IMR-90 (cell line): ENCODE measurements at regions not wholly inside any gene's neighbourhood (a gene's known extent, or its start where the extent isn't known, plus 50 kb on each side); places are given as distances from the start of the nearest gene placed in this dataset.

Experiments
- ATAC-seq: fragments of 200-7000 bp; cut with Tn5 transposase; 2 replicates; pipeline ENCODE4 v1.9.1; 2020; ENCODE audit warnings: low read depth, mild to moderate bottlenecking, moderate library complexity
- BruUV-seq: library from RNA; stranded (reverse); fragments of 400-500 nt; replicated peaks from 2 replicates; lab custom pipeline; 2021; lab: Mats Ljungman, UMichigan
- CTCF ChIA-PET: fragments of 300-600 bp; formaldehyde crosslinking; extraction: SDS; loops from one replicate; lab custom pipeline; 2021; ENCODE audit warnings: antibody characterized with exemption; lab: Yijun Ruan, JAX
- POLR2A ChIA-PET: fragments of 300-600 bp; sonication (Branson Sonifier 250); formaldehyde crosslinking; loops from one replicate; lab custom pipeline; 2022; ENCODE audit warnings: antibody characterized with exemption; ENCODE audit not compliant: unreplicated experiment; lab: Charles Lee
- DNase-seq: peaks from one replicate; pipeline ENCODE4 v3.0.0; 2013
- H2AFZ ChIP-seq: replicated peaks from 2 replicates; pipeline ENCODE3; 2013; ENCODE audit warnings: low read length, mild to moderate bottlenecking; ENCODE audit not compliant: poor library complexity
- H2AK5ac ChIP-seq: 2 replicates; pipeline ENCODE4 v1.6.1; 2013; ENCODE audit warnings: low read depth, low read length, inconsistent platforms
- H2AK9ac ChIP-seq: replicated peaks from 2 replicates; pipeline ENCODE3; 2013; ENCODE audit warnings: mild to moderate bottlenecking, low read depth, low read length, moderate library complexity; ENCODE audit not compliant: poor library complexity
- H2BK120ac ChIP-seq: 2 replicates; pipeline ENCODE4 v1.6.1; 2013; ENCODE audit warnings: low read depth, low read length, inconsistent platforms
- H2BK15ac ChIP-seq: 3 replicates; pipeline ENCODE4 v1.6.1; 2013; ENCODE audit warnings: low read depth, low read length, inconsistent platforms
- H2BK20ac ChIP-seq: 2 replicates; pipeline ENCODE4 v1.6.1; 2013; ENCODE audit warnings: low read depth, mild to moderate bottlenecking, inconsistent platforms, low read length, moderate library complexity
- H2BK5ac ChIP-seq: 2 replicates; pipeline ENCODE4 v1.6.1; 2013; ENCODE audit warnings: mild to moderate bottlenecking, low read depth, low read length, inconsistent platforms; ENCODE audit not compliant: poor library complexity, severe bottlenecking
- H3K14ac ChIP-seq: replicated peaks from 2 replicates; pipeline ENCODE4 v1.6.1; 2013; ENCODE audit warnings: low read depth, low read length, inconsistent platforms
- H3K18ac ChIP-seq: 2 replicates; pipeline ENCODE4 v1.6.1; 2013; ENCODE audit warnings: low read depth, low read length, control low read depth
- H3K23ac ChIP-seq: 2 replicates; pipeline ENCODE4 v1.6.1; 2013; ENCODE audit warnings: low read depth, low read length, inconsistent platforms
- H3K27ac ChIP-seq: 2 replicates; pipeline ENCODE4 v1.5.1; 2013; ENCODE audit warnings: mild to moderate bottlenecking, control low read depth, low read length; ENCODE audit not compliant: insufficient read depth
- H3K27me3 ChIP-seq: 2 replicates; pipeline ENCODE4 v1.6.1; 2013; ENCODE audit warnings: low read length; ENCODE audit not compliant: control insufficient read depth, insufficient read depth
- H3K36me3 ChIP-seq: 2 replicates; pipeline ENCODE4 v1.6.1; 2013; ENCODE audit warnings: low read length, mixed read lengths; ENCODE audit not compliant: control insufficient read depth, insufficient read depth
- H3K4ac ChIP-seq: 2 replicates; pipeline ENCODE4 v1.6.1; 2013; ENCODE audit warnings: low read depth, low read length, inconsistent platforms
- H3K4me1 ChIP-seq: 2 replicates; pipeline ENCODE4 v1.6.1; 2013; ENCODE audit warnings: low read length, mixed read lengths; ENCODE audit not compliant: control insufficient read depth, insufficient read depth
- H3K4me2 ChIP-seq: 2 replicates; pipeline ENCODE4 v1.6.1; 2013; ENCODE audit warnings: low read depth, mild to moderate bottlenecking, control low read depth, low read length, moderate library complexity
- H3K4me3 ChIP-seq: 2 replicates; pipeline ENCODE4 v1.5.1; 2013; ENCODE audit warnings: low read depth, mild to moderate bottlenecking, control low read depth, low read length, moderate library complexity; ENCODE audit not compliant: insufficient read depth
- H3K56ac ChIP-seq: 2 replicates; pipeline ENCODE4 v1.6.1; 2013; ENCODE audit warnings: low read length, inconsistent platforms; ENCODE audit not compliant: insufficient read depth; ENCODE audit errors: extremely low read depth
- H3K79me1 ChIP-seq, 2 experiments: 2 replicates each; pipeline ENCODE4 v1.6.1; 2013; ENCODE audit warnings: low read length in 2 of 2, inconsistent platforms in 1 of 2, low read depth in 1 of 2
- H3K9ac ChIP-seq: 2 replicates; pipeline ENCODE4 v1.6.1; 2013; ENCODE audit warnings: low read depth, low read length, control low read depth
- H3K9me1 ChIP-seq: 2 replicates; pipeline ENCODE4 v1.6.1; 2013; ENCODE audit warnings: low read length, inconsistent platforms; ENCODE audit not compliant: insufficient read depth
- H3K9me3 ChIP-seq: 2 replicates; pipeline ENCODE4 v1.6.1; 2013; ENCODE audit warnings: low read length; ENCODE audit not compliant: control insufficient read depth, insufficient read depth
- H4K20me1 ChIP-seq: 2 replicates; pipeline ENCODE4 v1.6.1; 2013; ENCODE audit warnings: low read length, inconsistent platforms; ENCODE audit not compliant: insufficient read depth
- H4K5ac ChIP-seq: 2 replicates; pipeline ENCODE4 v1.6.1; 2013; ENCODE audit warnings: mild to moderate bottlenecking, low read depth, low read length, control low read depth
- H4K8ac ChIP-seq, 2 experiments: 2 replicates each; pipeline ENCODE4 v1.6.1; 2013; ENCODE audit warnings: low read depth in 2 of 2, low read length in 2 of 2, control low read depth in 1 of 2, inconsistent platforms in 1 of 2
- H4K91ac ChIP-seq: 2 replicates; pipeline ENCODE4 v1.6.1; 2013; ENCODE audit warnings: low read depth, low read length, inconsistent platforms; ENCODE audit not compliant: insufficient read depth
- BHLHE40 ChIP-seq: fragments of 150-350 bp; IDR thresholded peaks from 2 replicates; pipeline ENCODE4 v1.6.1; 2016; ENCODE audit warnings: mild to moderate bottlenecking, low read depth, low read length
- CEBPB ChIP-seq: IDR thresholded peaks from 2 replicates; pipeline ENCODE4 v1.6.1; 2012; ENCODE audit warnings: low read depth, low read length, improper control_type of control experiment
- CHD1 ChIP-seq: IDR thresholded peaks from 2 replicates; pipeline ENCODE4 v1.6.1; 2012; ENCODE audit warnings: low read depth, low read length, improper control_type of control experiment
- FOS ChIP-seq: fragments of 150-350 bp; IDR thresholded peaks from 2 replicates; pipeline ENCODE4 v1.6.1; 2016; ENCODE audit warnings: low read depth, low read length
- MAFK ChIP-seq: IDR thresholded peaks from 2 replicates; pipeline ENCODE4 v1.6.1; 2012; ENCODE audit warnings: low read depth, low read length, improper control_type of control experiment
- MAZ ChIP-seq: IDR thresholded peaks from 2 replicates; pipeline ENCODE4 v1.6.1; 2012; ENCODE audit warnings: low read depth, mild to moderate bottlenecking, low read length, improper control_type of control experiment, moderate library complexity, borderline replicate concordance
- MXI1 ChIP-seq: IDR thresholded peaks from 2 replicates; pipeline ENCODE4 v1.6.1; 2012; ENCODE audit warnings: low read depth, mild to moderate bottlenecking, low read length, moderate library complexity, borderline replicate concordance
- NFE2L2 ChIP-seq: fragments of 150-350 bp; IDR thresholded peaks from 2 replicates; pipeline ENCODE4 v1.6.1; 2016; ENCODE audit warnings: low read depth, mild to moderate bottlenecking, low read length
- POLR2A ChIP-seq: IDR thresholded peaks from 2 replicates; pipeline ENCODE4 v1.6.1; 2012; ENCODE audit warnings: mild to moderate bottlenecking, low read depth, low read length
- RAD21 ChIP-seq: IDR thresholded peaks from 2 replicates; pipeline ENCODE4 v1.6.1; 2012; ENCODE audit warnings: low read length, improper control_type of control experiment
- RFX5 ChIP-seq: IDR thresholded peaks from 2 replicates; pipeline ENCODE4 v1.8.0; 2012; ENCODE audit warnings: low read depth, mild to moderate bottlenecking, low read length, moderate library complexity
- WGBS, 2 experiments: methylation state at CpG; one replicate each; pipeline versions ENCODE4 v1.1.5 to v1.1.7; 2013; ENCODE audit warnings: missing lambda C conversion rate in 2 of 2; ENCODE audit not compliant: insufficient read length in 1 of 2; ENCODE audit errors: extremely low coverage in 2 of 2; 5-methylcytosine and 5-hydroxymethylcytosine counted together
- dilution Hi-C: fragments of 300-500 bp; cut with HindIII; formaldehyde crosslinking; loops from one replicate; pipeline ENCODE4 v1.14.3; 2018; ENCODE audit warnings: low sequenced_read_pairs; ENCODE audit not compliant: unreplicated experiment
- in situ Hi-C: fragments of 300-500 bp; cut with MboI; formaldehyde crosslinking; loops from 3 replicates; pipeline ENCODE4 v1.14.3; 2019; ENCODE audit warnings: low sequenced_read_pairs, inconsistent platforms, mixed read lengths
- intact Hi-C: fragments of 100-400 bp; cut with micrococcal nuclease; formaldehyde crosslinking; loops from 2 replicates; pipeline ENCODE4 v1.10.0; 2022
- TF ChIP-seq, protein P1 (sequence below): fragments of 150-350 bp; IDR thresholded peaks from 2 replicates; pipeline ENCODE4 v1.6.1; 2016; ENCODE audit warnings: low read depth, mild to moderate bottlenecking, low read length, moderate library complexity, borderline replicate concordance
- TF ChIP-seq, protein P2 (sequence below): conservative IDR thresholded peaks from 2 replicates; pipeline ENCODE4 v1.5.1; 2012; ENCODE audit warnings: mild to moderate bottlenecking, low read depth, low read length, improper control_type of control experiment
- TF ChIP-seq, protein P3 (sequence below): fragments of 150-350 bp; IDR thresholded peaks from 2 replicates; pipeline ENCODE4 v1.6.1; 2017; ENCODE audit warnings: mild to moderate bottlenecking, antibody characterized with exemption, low read length, low read depth

GRCh38 chr10:18960466-18961079, 88.0 kb upstream of the MALRD1 start:
- H3K36me3 ChIP-seq, result no peaks in the 10 kb centered on the region
- in situ Hi-C loops (no loop called here), intact Hi-C loops (no loop called here), dilution Hi-C loops (no loop called here)
- no peaks in the 10 kb centered on the region; the same call in none of the 2 replicates for H3K9me3 ChIP-seq
- no peak overlapping the region for H2AK5ac ChIP-seq
- no peaks in the 10 kb centered on the region for H3K27me3 ChIP-seq
- TF ChIP-seq POLR2A, result no peak
- TF ChIP-seq MAFK, result no peak
- TF ChIP-seq RAD21, result no peak
- TF ChIP-seq CHD1, result no peak
- TF ChIP-seq NFE2L2, result no peak
- no peak for TF ChIP-seq MAZ
- no peak for TF ChIP-seq CEBPB
- TF ChIP-seq, protein P1, sequence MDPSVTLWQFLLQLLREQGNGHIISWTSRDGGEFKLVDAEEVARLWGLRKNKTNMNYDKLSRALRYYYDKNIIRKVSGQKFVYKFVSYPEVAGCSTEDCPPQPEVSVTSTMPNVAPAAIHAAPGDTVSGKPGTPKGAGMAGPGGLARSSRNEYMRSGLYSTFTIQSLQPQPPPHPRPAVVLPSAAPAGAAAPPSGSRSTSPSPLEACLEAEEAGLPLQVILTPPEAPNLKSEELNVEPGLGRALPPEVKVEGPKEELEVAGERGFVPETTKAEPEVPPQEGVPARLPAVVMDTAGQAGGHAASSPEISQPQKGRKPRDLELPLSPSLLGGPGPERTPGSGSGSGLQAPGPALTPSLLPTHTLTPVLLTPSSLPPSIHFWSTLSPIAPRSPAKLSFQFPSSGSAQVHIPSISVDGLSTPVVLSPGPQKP, result no peak
- no peak for TF ChIP-seq FOS
- no peak for TF ChIP-seq MXI1
- TF ChIP-seq BHLHE40, result no peak
- no peak for TF ChIP-seq RFX5
- TF ChIP-seq, protein P2, sequence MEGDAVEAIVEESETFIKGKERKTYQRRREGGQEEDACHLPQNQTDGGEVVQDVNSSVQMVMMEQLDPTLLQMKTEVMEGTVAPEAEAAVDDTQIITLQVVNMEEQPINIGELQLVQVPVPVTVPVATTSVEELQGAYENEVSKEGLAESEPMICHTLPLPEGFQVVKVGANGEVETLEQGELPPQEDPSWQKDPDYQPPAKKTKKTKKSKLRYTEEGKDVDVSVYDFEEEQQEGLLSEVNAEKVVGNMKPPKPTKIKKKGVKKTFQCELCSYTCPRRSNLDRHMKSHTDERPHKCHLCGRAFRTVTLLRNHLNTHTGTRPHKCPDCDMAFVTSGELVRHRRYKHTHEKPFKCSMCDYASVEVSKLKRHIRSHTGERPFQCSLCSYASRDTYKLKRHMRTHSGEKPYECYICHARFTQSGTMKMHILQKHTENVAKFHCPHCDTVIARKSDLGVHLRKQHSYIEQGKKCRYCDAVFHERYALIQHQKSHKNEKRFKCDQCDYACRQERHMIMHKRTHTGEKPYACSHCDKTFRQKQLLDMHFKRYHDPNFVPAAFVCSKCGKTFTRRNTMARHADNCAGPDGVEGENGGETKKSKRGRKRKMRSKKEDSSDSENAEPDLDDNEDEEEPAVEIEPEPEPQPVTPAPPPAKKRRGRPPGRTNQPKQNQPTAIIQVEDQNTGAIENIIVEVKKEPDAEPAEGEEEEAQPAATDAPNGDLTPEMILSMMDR, result no peak
- TF ChIP-seq, protein P3, sequence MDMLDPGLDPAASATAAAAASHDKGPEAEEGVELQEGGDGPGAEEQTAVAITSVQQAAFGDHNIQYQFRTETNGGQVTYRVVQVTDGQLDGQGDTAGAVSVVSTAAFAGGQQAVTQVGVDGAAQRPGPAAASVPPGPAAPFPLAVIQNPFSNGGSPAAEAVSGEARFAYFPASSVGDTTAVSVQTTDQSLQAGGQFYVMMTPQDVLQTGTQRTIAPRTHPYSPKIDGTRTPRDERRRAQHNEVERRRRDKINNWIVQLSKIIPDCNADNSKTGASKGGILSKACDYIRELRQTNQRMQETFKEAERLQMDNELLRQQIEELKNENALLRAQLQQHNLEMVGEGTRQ, result no peak
- H4K20me1 ChIP-seq, result no peaks in the 10 kb centered on the region
- H3K27ac ChIP-seq, result no peak overlapping the region
- no peak overlapping the region for H2BK20ac ChIP-seq
- no peak overlapping the region for H4K91ac ChIP-seq
- no peaks in the 10 kb centered on the region for H3K79me1 ChIP-seq
- 60% methylated on average over 1 of the region's 11 CpGs; no CpG with 5 or more reads in 1 of the 2 experiments for WGBS, 2 experiments
- no peak overlapping the region for H3K18ac ChIP-seq
- no peak overlapping the region for H2BK5ac ChIP-seq
- POLR2A ChIA-PET, result no interaction called here
- no peak overlapping the region for H3K9ac ChIP-seq
- no peak for ATAC-seq
- no peak overlapping the region for H2AK9ac ChIP-seq
- no peak overlapping the region for H3K4me3 ChIP-seq
- no peaks in the 10 kb centered on the region; the same call in 1 of the 2 replicates for H3K4me1 ChIP-seq
- H3K4me2 ChIP-seq, result no peak overlapping the region
- no peak overlapping the region for H3K56ac ChIP-seq
- no peak overlapping the region for H3K14ac ChIP-seq
- H3K9me1 ChIP-seq, result no peaks in the 10 kb centered on the region
- H2BK120ac ChIP-seq, result no peak overlapping the region
- no peak overlapping the region for H4K8ac ChIP-seq
- no peak overlapping the region for H2AFZ ChIP-seq
- H4K5ac ChIP-seq, result no peak overlapping the region
- no peak overlapping the region for H3K23ac ChIP-seq
- H2BK15ac ChIP-seq, result no peak overlapping the region
- DNase-seq, result no peak
- H3K4ac ChIP-seq, result no peak overlapping the region
- BruUV-seq, result no TSS peak
- CTCF ChIA-PET, result no interaction called here
